ENCODE measurements at regions not wholly inside any gene's neighbourhood (a gene's known extent, or its start where the extent isn't known, plus 50 kb on each side); places are given as distances from the start of the nearest gene placed in this dataset.

DNA sequence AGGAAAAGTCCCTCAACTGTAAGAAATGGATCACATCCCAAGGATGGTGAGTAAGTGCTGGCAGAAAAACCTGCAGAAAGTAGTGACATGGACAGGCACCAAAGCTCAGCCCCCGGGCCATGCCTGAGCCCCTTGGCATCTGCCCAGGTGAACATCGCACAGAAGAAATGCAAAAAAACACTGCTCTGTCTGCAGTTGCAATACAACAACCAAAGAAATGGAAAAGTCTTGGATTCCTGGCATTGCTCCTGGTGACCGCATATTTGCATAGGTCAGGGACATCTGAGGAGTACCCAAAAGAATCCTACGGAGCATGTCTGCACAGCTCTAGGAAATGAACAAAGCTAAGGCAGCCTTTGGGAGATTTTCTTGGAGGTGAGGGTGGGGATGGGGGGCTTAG is 63.1 kb upstream of the PTPRT start:
- Histone ChIP-seq H3K4me1 (ENCODE audit: control insufficient read depth, insufficient read depth, low read length, poor library complexity, severe bottlenecking) (no peaks in the 10 kb centered on the region), H3K9me3 (ENCODE audit: control insufficient read depth, low read length) (no peaks in the 10 kb centered on the region), H3K27ac (ENCODE audit: low read depth, low read length, severe bottlenecking) (no peak overlapping the region), H3K36me3 (ENCODE audit: control insufficient read depth, insufficient read depth, low read length) (no peaks in the 10 kb centered on the region), H3K4me3 (ENCODE audit: extremely low read depth, insufficient read depth, low read length, poor library complexity, severe bottlenecking) (no peak overlapping the region)
- 79 to 86% methylated on average over 4 of the region's 4 CpGs for whole genome bisulfite sequencing, 2 experiments (ENCODE audit: insufficient coverage in 2 of 2)

DNA sequence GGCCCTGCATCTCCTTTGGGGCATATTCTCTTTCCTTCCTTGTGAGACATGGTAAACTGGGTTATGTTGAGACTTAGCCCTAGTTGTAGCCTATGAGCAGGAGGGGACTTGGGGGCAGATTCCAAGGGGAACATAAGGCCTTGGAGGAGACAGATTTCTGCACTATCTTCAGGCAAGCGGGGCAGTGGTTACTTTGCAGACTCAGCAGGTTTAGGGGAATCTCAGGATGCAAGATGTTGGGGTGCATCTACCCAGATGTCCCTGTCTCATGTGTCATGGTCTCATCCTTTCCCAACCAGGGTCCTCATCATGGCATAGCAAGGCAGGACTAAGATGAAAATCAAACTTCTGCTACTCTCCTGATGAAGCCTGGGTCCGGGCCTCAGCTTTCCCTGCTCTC is 58.6 kb upstream of the PTPRT start:
- Histone ChIP-seq H3K4me1 (ENCODE audit: control insufficient read depth, insufficient read depth, low read length, poor library complexity, severe bottlenecking) (no peaks in the 10 kb centered on the region), H3K9me3 (ENCODE audit: control insufficient read depth, low read length) (no peaks in the 10 kb centered on the region), H3K36me3 (ENCODE audit: control insufficient read depth, insufficient read depth, low read length) (no peaks in the 10 kb centered on the region), H3K27ac (ENCODE audit: low read depth, low read length, severe bottlenecking) (no peak overlapping the region), H3K4me3 (ENCODE audit: extremely low read depth, insufficient read depth, low read length, poor library complexity, severe bottlenecking) (no peak overlapping the region)
- WGBS, 2 experiments (ENCODE audit: insufficient coverage in 2 of 2), result 88% methylated on average over 1 to 2 of the region's 2 CpGs

DNA sequence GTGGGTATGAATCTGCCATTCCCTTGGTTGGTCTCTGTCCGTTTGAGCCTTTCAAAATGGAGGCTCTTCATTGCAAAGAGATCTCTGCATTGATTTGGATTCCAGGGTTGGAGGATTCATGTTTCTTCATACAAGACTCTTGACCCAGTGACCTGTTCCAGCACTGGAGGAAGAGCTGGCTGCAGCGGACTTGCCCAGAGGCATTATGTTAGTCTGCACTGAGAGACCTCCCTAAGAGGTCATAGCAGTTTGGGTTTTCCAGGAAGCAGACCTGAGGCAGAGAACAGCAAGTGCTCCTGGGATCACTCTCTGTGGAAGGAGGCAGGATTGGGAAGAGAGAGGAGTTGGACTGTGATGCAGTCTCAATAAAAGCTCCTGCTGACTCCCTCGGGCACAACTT is 57.7 kb upstream of the PTPRT start:
- 44 to 58% methylated on average over 2 to 3 of the region's 3 CpGs for WGBS, 2 experiments (ENCODE audit: insufficient coverage in 2 of 2)
- no peak overlapping the region for H3K27ac ChIP-seq (ENCODE audit: low read depth, low read length, severe bottlenecking)
- no peaks in the 10 kb centered on the region for H3K9me3 ChIP-seq (ENCODE audit: control insufficient read depth, low read length)
- no peaks in the 10 kb centered on the region for H3K4me1 ChIP-seq (ENCODE audit: control insufficient read depth, insufficient read depth, low read length, poor library complexity, severe bottlenecking)
- H3K4me3 ChIP-seq (ENCODE audit: extremely low read depth, insufficient read depth, low read length, poor library complexity, severe bottlenecking), result no peak overlapping the region
- H3K36me3 ChIP-seq (ENCODE audit: control insufficient read depth, insufficient read depth, low read length), result no peaks in the 10 kb centered on the region

DNA sequence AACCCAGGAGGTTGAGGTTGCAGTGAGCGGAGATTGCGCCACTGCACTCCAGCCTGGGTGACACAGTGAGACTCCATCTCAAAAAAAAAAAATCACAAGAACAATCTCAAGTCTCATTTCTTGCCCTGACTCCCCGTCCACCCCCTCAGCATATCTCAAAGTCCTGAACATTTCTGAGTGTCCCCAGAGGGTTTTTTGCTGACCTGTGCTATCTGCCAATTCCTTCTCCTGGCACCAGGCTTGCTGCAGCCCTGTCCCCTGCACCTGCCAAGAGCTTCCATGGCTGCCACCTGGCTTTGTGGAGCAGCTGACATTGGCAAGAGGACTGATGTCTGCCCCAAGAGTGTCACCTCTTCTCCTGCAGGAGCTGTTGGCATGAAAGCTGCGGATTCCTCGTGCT is 54.9 kb upstream of the PTPRT start:
- H3K36me3 ChIP-seq (ENCODE audit: control insufficient read depth, insufficient read depth, low read length), result no peaks in the 10 kb centered on the region
- no peaks in the 10 kb centered on the region for H3K4me1 ChIP-seq (ENCODE audit: control insufficient read depth, insufficient read depth, low read length, poor library complexity, severe bottlenecking)
- no peak overlapping the region for H3K27ac ChIP-seq (ENCODE audit: low read depth, low read length, severe bottlenecking)
- WGBS, 2 experiments (ENCODE audit: insufficient coverage in 2 of 2), result 88 to 93% methylated on average over 3 to 5 of the region's 5 CpGs
- no peak overlapping the region for H3K4me3 ChIP-seq (ENCODE audit: extremely low read depth, insufficient read depth, low read length, poor library complexity, severe bottlenecking)
- H3K9me3 ChIP-seq (ENCODE audit: control insufficient read depth, low read length), result no peaks in the 10 kb centered on the region

DNA sequence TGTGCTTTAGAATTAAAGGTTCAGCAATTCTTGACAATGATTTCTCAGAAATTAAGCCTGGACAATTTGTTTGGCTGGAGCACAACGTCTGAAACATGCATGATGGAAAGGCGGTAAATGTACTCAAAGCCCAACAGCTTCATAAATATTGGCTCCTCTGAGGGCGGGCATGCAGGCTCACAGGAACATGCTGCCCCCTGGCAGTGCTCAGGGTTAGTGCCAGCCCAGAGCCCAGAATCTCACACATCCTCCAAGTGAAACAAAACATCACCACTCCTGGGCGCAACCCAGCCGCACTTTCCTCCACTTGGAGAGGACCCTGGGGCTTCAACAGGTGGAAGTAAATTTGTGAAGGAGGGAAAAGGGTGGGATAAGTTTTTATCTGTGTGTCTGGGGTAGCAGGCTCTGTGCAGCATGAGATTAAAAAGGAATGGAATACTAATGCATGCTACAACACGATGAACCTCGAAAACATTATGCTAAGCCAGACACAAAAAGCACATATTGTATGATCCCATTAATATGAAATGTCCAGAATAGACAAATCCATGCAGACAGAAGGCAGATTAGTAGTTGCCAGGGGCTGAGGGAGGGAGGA is 54.1 kb upstream of the PTPRT start:
- WGBS, 2 experiments (ENCODE audit: insufficient coverage in 2 of 2), result 59 to 65% methylated on average over 3 to 5 of the region's 7 CpGs
- Histone ChIP-seq H3K4me3 (ENCODE audit: extremely low read depth, insufficient read depth, low read length, poor library complexity, severe bottlenecking) (no peak overlapping the region), H3K9me3 (ENCODE audit: control insufficient read depth, low read length) (no peaks in the 10 kb centered on the region)

DNA sequence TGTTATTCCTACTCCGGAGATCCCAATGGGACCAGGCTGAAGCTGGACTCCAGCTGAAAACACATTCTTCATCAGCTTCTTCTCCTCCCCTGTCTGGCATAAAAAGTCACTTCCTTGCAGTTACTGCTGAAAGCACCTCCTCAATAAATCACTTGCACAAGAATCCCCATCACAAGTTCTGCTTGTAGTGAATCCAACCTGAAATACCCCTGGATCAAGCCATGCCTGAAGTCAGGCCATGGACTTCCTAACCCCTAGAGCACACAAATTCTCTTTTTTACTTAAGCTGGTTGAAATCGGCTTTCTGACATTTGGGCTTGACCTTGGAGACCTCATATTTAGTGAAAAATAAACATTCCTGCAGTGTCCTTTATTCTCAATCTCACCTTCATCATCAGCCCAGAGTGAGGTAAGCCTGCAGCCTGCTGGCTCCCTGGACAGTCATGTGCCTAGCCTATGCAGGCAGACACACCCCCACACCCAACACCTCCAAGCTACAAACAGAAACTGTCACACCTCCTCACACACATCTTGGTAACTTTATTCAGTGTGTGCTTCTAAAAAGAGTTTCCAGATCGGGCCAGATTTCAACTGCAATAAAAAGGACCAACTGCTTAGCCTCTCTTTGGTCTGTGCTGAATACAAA is 51.5 kb upstream of the PTPRT start:
- Histone ChIP-seq H3K36me3 (ENCODE audit: control insufficient read depth, insufficient read depth, low read length) (no peaks in the 10 kb centered on the region), H3K9me3 (ENCODE audit: control insufficient read depth, low read length) (no peaks in the 10 kb centered on the region), H3K4me3 (ENCODE audit: extremely low read depth, insufficient read depth, low read length, poor library complexity, severe bottlenecking) (no peak overlapping the region), H3K27ac (ENCODE audit: low read depth, low read length, severe bottlenecking) (no peak overlapping the region), H3K4me1 (ENCODE audit: control insufficient read depth, insufficient read depth, low read length, poor library complexity, severe bottlenecking) (no peaks in the 10 kb centered on the region)
- 81 to 88% methylated on average over 1 to 3 of the region's 3 CpGs for WGBS, 2 experiments (ENCODE audit: insufficient coverage in 2 of 2)

More for the DNA sequence above, 54.1 kb upstream of the PTPRT start:
- Histone ChIP-seq H3K36me3 (ENCODE audit: control insufficient read depth, insufficient read depth, low read length) (no peaks in the 10 kb centered on the region), H3K27ac (ENCODE audit: low read depth, low read length, severe bottlenecking) (no peak overlapping the region), H3K4me1 (ENCODE audit: control insufficient read depth, insufficient read depth, low read length, poor library complexity, severe bottlenecking) (no peaks in the 10 kb centered on the region)

All from mesodermal cell (in vitro differentiated cells).